ENCODE measurements at regions not wholly inside any gene's neighbourhood (a gene's known extent, or its start where the extent isn't known, plus 50 kb on each side); places are given as distances from the start of the nearest gene placed in this dataset.
"Not testable (repeated sequence)": the region's sequence is repeated elsewhere in the genome, so short reads cannot be mapped to it uniquely, and the experiment has no call there.

DNA sequence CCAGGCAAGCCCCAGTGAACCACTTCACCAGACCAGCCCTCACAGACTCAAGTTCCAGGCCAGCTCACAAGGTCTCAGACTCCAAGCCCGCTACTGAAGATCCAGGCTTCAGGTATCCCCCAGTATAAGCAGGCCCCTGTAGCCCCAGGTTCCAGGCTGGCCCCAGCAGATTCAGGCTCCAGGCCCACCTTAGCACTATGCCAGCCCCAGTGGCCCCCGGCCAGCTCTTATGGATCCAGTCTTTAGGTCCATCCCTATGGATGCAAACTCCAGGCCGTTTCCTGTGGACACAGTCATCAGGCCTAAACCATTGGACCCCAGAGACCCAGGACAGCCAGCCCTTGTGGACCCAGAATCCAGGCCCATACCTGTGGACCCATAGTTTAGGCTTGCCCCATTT, 277.8 kb upstream of the MAGEB18 start:
- no peak for DNase-seq (ENCODE audit: low read depth)
- H3K4me3 ChIP-seq (ENCODE audit: low read length) = no peak overlapping the region
- no peak for TF ChIP-seq CTCF (conservative IDR thresholded peaks at IDR 0.05; ENCODE audit: low read length)

DNA sequence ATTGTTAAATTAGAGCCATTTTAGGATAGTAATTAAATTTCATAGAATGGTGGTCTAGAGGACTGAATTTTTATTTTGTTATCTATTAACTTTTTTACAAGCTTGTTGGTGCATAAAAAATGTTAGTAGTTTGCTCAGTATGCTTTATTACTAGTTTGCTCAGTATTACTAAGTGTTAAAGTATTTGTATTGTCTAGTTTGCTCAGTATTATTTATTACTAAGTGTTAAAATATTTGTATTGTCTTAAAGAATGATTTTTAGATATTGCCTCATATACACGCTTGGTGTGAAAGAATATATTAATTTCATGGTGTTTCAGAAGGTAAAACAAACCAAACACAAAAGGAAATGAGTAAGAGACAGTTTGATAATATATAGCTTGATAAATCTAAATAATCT, 268.4 kb upstream of the MAGEB18 start:
- no peak for TF ChIP-seq CTCF (conservative IDR thresholded peaks at IDR 0.05; ENCODE audit: low read length)

DNA sequence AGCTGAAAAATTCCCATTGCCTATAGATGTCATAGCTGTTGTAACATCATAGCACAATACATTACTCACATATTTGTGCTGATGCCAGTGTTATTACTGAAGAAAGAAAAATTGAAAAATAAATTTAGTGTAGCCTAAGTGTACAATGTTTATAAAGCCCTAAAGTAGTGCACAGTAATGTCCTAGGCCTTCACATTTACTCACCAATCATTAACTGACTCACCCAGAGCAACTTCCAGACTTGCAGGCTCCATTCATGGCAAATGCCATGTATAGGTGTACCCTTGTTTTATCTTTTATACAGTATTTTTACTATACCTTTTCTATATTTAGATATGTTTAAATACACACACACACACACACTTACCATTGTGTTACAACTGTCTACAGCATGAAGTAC, 265.4 kb upstream of the MAGEB18 start:
- no peak overlapping the region for H3K4me3 ChIP-seq (ENCODE audit: low read length)
- no peak for TF ChIP-seq CTCF (conservative IDR thresholded peaks at IDR 0.05; ENCODE audit: low read length)
- DNase-seq (ENCODE audit: low read depth) = no peak

More for the DNA sequence above, 268.4 kb upstream of the MAGEB18 start:
- H3K4me3 ChIP-seq (ENCODE audit: low read length) = no peak overlapping the region
- DNase-seq (ENCODE audit: low read depth) = no peak

- DNase-seq (ENCODE audit: low read depth) = peak; percentile 11
- H3K4me3 ChIP-seq (ENCODE audit: low read length) = no peak overlapping the region
- TF ChIP-seq CTCF (conservative IDR thresholded peaks at IDR 0.05; ENCODE audit: low read length) = no peak
These were observed 264.9 kb upstream of the MAGEB18 start for GRCh38 chrX:25873196-25873595.

GRCh38 chrX:25878806-25879205, 259.3 kb upstream of the MAGEB18 start:
- no peak for DNase-seq (ENCODE audit: low read depth)
- TF ChIP-seq CTCF (conservative IDR thresholded peaks at IDR 0.05; ENCODE audit: low read length) = no peak
- H3K4me3 ChIP-seq (ENCODE audit: low read length) = no peak overlapping the region

- DNase-seq (ENCODE audit: low read depth); H3K4me3 ChIP-seq (ENCODE audit: low read length): not testable (repeated sequence)
These were observed 255.6 kb upstream of the MAGEB18 start for GRCh38 chrX:25882503-25882902.

GRCh38 chrX:25897758-25898157, 240.4 kb upstream of the MAGEB18 start:
- H3K4me3 ChIP-seq (ENCODE audit: low read length) = no peak overlapping the region
- no peak for TF ChIP-seq CTCF (conservative IDR thresholded peaks at IDR 0.05; ENCODE audit: low read length)
- no peak for DNase-seq (ENCODE audit: low read depth)

DNA sequence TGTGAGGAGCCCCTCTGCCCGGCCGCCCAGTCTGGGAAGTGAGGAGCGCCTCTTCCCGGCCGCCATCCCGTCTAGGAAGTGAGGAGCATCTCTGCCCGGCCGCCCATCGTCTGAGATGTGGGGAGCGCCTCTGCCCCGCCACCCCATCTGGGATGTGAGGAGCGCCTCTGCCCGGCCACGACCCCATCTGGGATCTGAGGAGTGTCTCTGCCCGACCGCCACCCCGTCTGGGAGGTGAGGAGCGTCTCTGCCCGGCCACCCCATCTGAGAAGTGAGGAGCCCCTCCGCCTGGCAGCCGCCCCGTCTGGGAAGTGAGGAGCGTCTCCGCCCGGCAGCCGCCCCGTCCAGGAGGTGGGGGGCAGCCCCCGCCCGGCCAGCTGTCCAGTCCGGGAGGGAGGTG, 232.4 kb upstream of the MAGEB18 start:
- DNase-seq (ENCODE audit: low read depth); H3K4me3 ChIP-seq (ENCODE audit: low read length): not testable (repeated sequence)

Measured in AG10803 (cell line).